ENCODE measurements at regions not wholly inside any gene's neighbourhood (a gene's known extent, or its start where the extent isn't known, plus 50 kb on each side); places are given as distances from the start of the nearest gene placed in this dataset.

DNA sequence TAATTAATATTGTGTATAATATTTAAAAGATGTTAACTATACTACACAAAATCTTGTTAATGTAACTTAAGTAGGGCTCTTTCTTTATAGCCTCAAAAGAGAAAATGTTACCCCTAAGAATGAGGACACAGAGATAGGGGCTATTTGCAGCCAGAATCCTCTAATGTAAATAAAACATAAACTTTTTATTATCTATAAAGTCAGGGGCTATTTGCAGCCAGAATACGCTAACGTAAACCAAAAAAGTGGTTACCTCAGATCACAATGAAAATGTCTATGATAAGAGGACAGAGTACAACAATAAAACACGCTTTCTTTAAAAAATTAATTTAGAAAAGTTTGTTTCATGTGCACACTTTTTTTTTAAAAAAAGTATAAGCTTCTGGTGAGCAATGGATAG lies 229.9 kb upstream of the PITX2 start:
- Histone ChIP-seq H3K4me1 (ENCODE audit: control insufficient read depth in 5 of 5, insufficient read depth in 5 of 5, low read length in 5 of 5) (peaks cover 0 to 22% (median 6%) of the 10 kb centered on the region in 5 donors), H3K36me3 (ENCODE audit: control insufficient read depth in 5 of 5, insufficient read depth in 5 of 5, low read length in 5 of 5) (no peaks in the 10 kb centered on the region), H3K27ac (ENCODE audit: low read depth, low read length) (no peak overlapping the region), H3K27me3 (ENCODE audit: control insufficient read depth in 5 of 5, insufficient read depth in 4 of 5, low read length in 5 of 5) (peaks cover 0 to 3% (median 0%) of the 10 kb centered on the region in 5 donors), H3K4me3 (ENCODE audit: low read depth in 1 of 5, low read length in 5 of 5) (no peak overlapping the region), H3K9ac (ENCODE audit: low read length in 5 of 5) (no peak overlapping the region), H3K9me3 (ENCODE audit: control insufficient read depth in 5 of 5, low read length in 5 of 5) (no peaks in the 10 kb centered on the region)

GRCh38 chr4:110853242-110853641 lies 230.4 kb upstream of the PITX2 start:
- Histone ChIP-seq H3K27ac (ENCODE audit: low read depth, low read length) (no peak overlapping the region), H3K4me3 (ENCODE audit: low read depth in 1 of 5, low read length in 5 of 5) (no peak overlapping the region), H3K27me3 (ENCODE audit: control insufficient read depth in 5 of 5, insufficient read depth in 4 of 5, low read length in 5 of 5) (peaks cover 0 to 3% (median 0%) of the 10 kb centered on the region in 5 donors), H3K9ac (ENCODE audit: low read length in 5 of 5) (no peak overlapping the region), H3K4me1 (ENCODE audit: control insufficient read depth in 5 of 5, insufficient read depth in 5 of 5, low read length in 5 of 5) (peaks cover 0 to 18% (median 6%) of the 10 kb centered on the region in 5 donors), H3K36me3 (ENCODE audit: control insufficient read depth in 5 of 5, insufficient read depth in 5 of 5, low read length in 5 of 5) (no peaks in the 10 kb centered on the region), H3K9me3 (ENCODE audit: control insufficient read depth in 5 of 5, low read length in 5 of 5) (no peaks in the 10 kb centered on the region)

DNA sequence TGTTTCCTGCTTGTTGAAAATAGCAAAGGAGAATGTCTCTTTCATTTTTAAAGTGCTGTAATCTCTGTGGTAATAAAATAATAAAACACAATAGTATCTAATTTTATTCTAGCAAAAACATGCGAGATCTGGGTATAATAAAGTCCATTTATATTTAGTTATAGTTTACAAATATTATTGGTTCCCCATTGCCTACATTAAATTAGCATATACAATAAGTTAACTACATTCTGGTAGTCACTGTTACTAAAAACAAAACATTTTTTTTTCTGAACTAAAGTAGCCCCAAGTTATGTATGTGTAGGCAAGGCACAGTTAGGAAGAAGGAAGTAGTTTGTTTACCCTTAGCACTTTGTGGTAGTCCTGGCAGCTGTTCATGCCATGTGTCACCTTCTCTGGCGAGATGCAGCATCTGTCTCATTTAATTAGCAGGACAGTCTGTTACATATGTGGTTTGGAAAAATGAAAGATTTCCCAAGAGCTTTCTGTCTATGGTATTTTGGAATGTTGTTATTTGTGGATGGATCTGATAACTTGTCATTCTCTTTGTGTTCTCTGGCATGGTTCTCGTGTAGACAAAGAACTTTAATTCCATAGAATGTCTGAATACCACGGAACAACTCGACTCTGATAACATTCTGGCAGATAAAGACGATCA lies 231.3 kb upstream of the PITX2 start:
- Histone ChIP-seq H3K36me3 (ENCODE audit: control insufficient read depth in 5 of 5, insufficient read depth in 5 of 5, low read length in 5 of 5) (no peaks in the 10 kb centered on the region), H3K27me3 (ENCODE audit: control insufficient read depth in 5 of 5, insufficient read depth in 4 of 5, low read length in 5 of 5) (peaks cover 0 to 3% (median 0%) of the 10 kb centered on the region in 5 donors), H3K27ac (ENCODE audit: low read depth, low read length) (no peak overlapping the region), H3K4me3 (ENCODE audit: low read depth in 1 of 5, low read length in 5 of 5) (no peak overlapping the region), H3K9me3 (ENCODE audit: control insufficient read depth in 5 of 5, low read length in 5 of 5) (no peaks in the 10 kb centered on the region), H3K4me1 (ENCODE audit: control insufficient read depth in 5 of 5, insufficient read depth in 5 of 5, low read length in 5 of 5) (peaks cover 0 to 10% (median 3%) of the 10 kb centered on the region in 5 donors), H3K9ac (ENCODE audit: low read length in 5 of 5) (no peak overlapping the region)

- Histone ChIP-seq H3K9me3 (ENCODE audit: control insufficient read depth in 5 of 5, low read length in 5 of 5) (no peaks in the 10 kb centered on the region), H3K4me1 (ENCODE audit: control insufficient read depth in 5 of 5, insufficient read depth in 5 of 5, low read length in 5 of 5) (no peaks in the 10 kb centered on the region), H3K27me3 (ENCODE audit: control insufficient read depth in 5 of 5, insufficient read depth in 4 of 5, low read length in 5 of 5) (no peaks in the 10 kb centered on the region), H3K27ac (ENCODE audit: low read depth, low read length) (no peak overlapping the region), H3K4me3 (ENCODE audit: low read depth in 1 of 5, low read length in 5 of 5) (no peak overlapping the region), H3K36me3 (ENCODE audit: control insufficient read depth in 5 of 5, insufficient read depth in 5 of 5, low read length in 5 of 5) (no peaks in the 10 kb centered on the region), H3K9ac (ENCODE audit: low read length in 5 of 5) (no peak overlapping the region)
These were observed 237.2 kb upstream of the PITX2 start for GRCh38 chr4:110860125-110860524.

- H3K9me3 ChIP-seq (ENCODE audit: control insufficient read depth in 5 of 5, low read length in 5 of 5), result no peaks in the 10 kb centered on the region
- H3K4me1 ChIP-seq (ENCODE audit: control insufficient read depth in 5 of 5, insufficient read depth in 5 of 5, low read length in 5 of 5), result peaks cover 0 to 5% (median 3%) of the 10 kb centered on the region in 5 donors
- no peak overlapping the region for H3K9ac ChIP-seq (ENCODE audit: low read length in 5 of 5)
- H3K4me3 ChIP-seq (ENCODE audit: low read depth in 1 of 5, low read length in 5 of 5), result no peak overlapping the region
- H3K36me3 ChIP-seq (ENCODE audit: control insufficient read depth in 5 of 5, insufficient read depth in 5 of 5, low read length in 5 of 5), result no peaks in the 10 kb centered on the region
- no peak overlapping the region for H3K27ac ChIP-seq (ENCODE audit: low read depth, low read length)
- H3K27me3 ChIP-seq (ENCODE audit: control insufficient read depth in 5 of 5, insufficient read depth in 4 of 5, low read length in 5 of 5), result no peaks in the 10 kb centered on the region
These were observed 238.0 kb upstream of the PITX2 start for GRCh38 chr4:110860901-110861300.

DNA sequence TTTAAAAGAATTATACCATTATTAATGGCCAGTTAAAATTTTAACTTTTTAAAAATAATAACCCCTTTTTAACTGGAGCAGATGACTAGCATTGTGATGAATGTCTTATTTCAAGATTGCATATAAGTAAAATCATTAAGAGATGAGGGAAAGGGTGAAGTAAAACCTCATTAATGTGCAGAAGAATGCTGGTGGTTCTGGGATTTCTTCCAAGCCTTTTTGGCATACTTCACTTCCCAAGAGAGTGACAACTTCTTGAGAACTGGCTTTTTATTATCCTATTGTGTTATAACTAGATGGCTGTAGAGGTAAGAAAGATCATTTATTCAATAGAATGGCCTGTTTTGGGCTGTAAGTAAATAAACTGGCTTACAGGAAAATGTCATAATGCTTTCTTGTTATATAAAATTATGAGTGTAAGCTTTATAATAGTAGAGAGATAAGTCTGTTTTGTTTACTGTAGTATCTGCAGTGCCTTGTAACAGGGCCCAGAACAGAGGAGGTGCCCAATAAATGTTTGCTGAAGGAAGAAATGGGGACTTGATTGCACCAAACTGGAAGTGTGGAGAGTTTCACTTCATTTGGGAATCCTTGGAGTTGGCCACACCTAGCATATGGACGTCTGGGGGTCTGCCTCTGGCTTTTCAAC lies 242.9 kb upstream of the PITX2 start:
- H3K9ac ChIP-seq (ENCODE audit: low read length in 5 of 5), result no peak overlapping the region
- H3K36me3 ChIP-seq (ENCODE audit: control insufficient read depth in 5 of 5, insufficient read depth in 5 of 5, low read length in 5 of 5), result no peaks in the 10 kb centered on the region
- H3K9me3 ChIP-seq (ENCODE audit: control insufficient read depth in 5 of 5, low read length in 5 of 5), result no peaks in the 10 kb centered on the region
- H3K4me3 ChIP-seq (ENCODE audit: low read depth in 1 of 5, low read length in 5 of 5), result no peak overlapping the region
- peaks cover 0 to 35% (median 25%) of the 10 kb centered on the region in 5 donors for H3K4me1 ChIP-seq (ENCODE audit: control insufficient read depth in 5 of 5, insufficient read depth in 5 of 5, low read length in 5 of 5)
- no peaks in the 10 kb centered on the region for H3K27me3 ChIP-seq (ENCODE audit: control insufficient read depth in 5 of 5, insufficient read depth in 4 of 5, low read length in 5 of 5)
- no peak overlapping the region for H3K27ac ChIP-seq (ENCODE audit: low read depth, low read length)

DNA sequence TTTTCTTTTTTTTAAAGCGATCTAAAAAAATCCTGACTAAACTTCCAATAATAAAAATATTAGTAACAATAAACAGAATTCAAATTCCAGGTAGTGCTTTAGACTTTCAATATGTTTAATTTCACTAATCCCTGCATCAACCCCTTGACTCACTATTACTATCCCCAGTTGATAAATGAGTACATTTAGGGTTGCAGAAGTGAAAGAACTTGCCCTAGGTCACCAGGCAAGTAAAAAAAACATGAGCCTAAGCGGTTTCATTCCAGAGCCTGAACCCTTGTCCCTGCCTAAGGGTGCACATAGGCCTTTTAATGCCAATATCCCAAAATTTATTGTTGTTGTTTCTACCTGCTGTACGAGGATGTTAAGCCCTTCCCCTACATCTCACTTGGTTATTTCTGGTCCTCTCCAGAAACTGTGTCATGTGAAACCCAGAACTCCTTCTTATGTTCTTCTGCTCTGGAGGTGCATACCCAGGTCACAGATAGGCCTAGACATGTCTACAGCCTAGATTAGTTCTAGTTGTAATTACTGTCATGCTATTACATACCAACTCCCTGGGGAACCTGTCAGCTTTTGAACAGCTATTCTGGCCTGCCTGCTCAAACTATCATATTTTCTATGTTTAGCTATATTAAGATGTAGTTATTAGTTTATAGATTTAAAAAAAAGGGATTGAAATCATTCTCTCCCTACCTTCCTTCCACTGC lies 244.5 kb upstream of the PITX2 start:
- Histone ChIP-seq H3K9ac (ENCODE audit: low read length in 5 of 5) (no peak overlapping the region), H3K9me3 (ENCODE audit: control insufficient read depth in 5 of 5, low read length in 5 of 5) (no peaks in the 10 kb centered on the region), H3K27me3 (ENCODE audit: control insufficient read depth in 5 of 5, insufficient read depth in 4 of 5, low read length in 5 of 5) (no peaks in the 10 kb centered on the region), H3K4me3 (ENCODE audit: low read depth in 1 of 5, low read length in 5 of 5) (no peak overlapping the region), H3K4me1 (ENCODE audit: control insufficient read depth in 5 of 5, insufficient read depth in 5 of 5, low read length in 5 of 5) (peaks cover 0 to 35% (median 25%) of the 10 kb centered on the region in 5 donors), H3K36me3 (ENCODE audit: control insufficient read depth in 5 of 5, insufficient read depth in 5 of 5, low read length in 5 of 5) (no peaks in the 10 kb centered on the region), H3K27ac (ENCODE audit: low read depth, low read length) (no peak overlapping the region)

DNA sequence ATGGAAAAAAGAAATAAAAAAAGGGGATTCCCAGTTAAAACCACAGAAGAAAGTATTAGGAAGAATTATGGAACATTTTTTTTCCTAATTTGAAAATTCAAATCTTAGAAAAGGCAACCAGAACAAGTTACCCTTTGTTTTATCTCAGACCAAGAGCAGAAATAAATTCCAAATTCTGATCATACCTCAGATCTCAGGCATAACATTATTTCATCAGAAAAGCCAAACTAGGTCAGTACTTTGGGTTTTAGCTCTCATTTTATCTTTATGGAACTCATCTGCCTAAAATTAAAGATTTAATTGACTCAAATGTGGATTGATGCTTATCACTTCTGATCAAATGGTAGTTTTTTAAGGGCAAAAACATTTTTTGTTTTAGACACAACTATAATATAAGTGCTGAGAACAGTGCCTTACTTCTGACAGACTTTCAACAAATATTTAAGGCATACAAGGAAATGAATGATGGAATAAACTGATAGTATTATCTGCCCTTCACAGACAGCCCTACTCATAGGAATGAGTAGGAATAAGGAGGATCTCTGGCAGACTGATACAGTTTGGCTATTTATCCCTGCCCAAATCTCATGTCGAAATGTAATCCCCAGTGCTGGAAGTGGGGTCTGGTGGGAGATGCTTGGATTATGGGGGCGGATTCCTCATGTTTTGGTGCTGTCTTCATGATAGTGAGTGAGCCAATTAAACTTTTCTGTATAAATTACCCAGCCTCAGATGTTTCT lies 245.3 kb upstream of the PITX2 start:
- no peaks in the 10 kb centered on the region for H3K9me3 ChIP-seq (ENCODE audit: control insufficient read depth in 5 of 5, low read length in 5 of 5)
- no peaks in the 10 kb centered on the region for H3K27me3 ChIP-seq (ENCODE audit: control insufficient read depth in 5 of 5, insufficient read depth in 4 of 5, low read length in 5 of 5)
- no peak overlapping the region for H3K9ac ChIP-seq (ENCODE audit: low read length in 5 of 5)
- peaks cover 0 to 35% (median 25%) of the 10 kb centered on the region in 5 donors for H3K4me1 ChIP-seq (ENCODE audit: control insufficient read depth in 5 of 5, insufficient read depth in 5 of 5, low read length in 5 of 5)
- H3K36me3 ChIP-seq (ENCODE audit: control insufficient read depth in 5 of 5, insufficient read depth in 5 of 5, low read length in 5 of 5), result no peaks in the 10 kb centered on the region
- H3K27ac ChIP-seq (ENCODE audit: low read depth, low read length), result no peak overlapping the region
- H3K4me3 ChIP-seq (ENCODE audit: low read depth in 1 of 5, low read length in 5 of 5), result no peak overlapping the region

DNA sequence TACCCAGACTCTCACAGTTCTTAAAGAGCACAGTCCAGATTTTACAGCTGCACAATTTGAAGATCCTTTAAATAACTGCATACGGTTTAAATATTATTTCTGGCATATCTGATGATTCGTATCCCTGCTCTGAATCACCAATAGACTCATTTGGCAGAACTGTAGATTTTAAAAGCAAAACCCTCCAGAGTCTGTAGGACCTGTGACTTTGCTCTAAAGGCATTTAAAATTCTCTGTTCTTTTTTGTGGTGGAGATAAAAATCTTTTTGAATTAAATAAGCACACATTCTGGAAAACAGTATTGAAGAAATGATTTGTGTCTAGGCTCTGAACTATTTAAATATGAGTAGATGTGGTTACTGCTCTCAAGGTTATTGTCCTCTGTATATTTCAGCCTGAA lies 246.2 kb upstream of the PITX2 start:
- Histone ChIP-seq H3K9ac (ENCODE audit: low read length in 5 of 5) (no peak overlapping the region), H3K9me3 (ENCODE audit: control insufficient read depth in 5 of 5, low read length in 5 of 5) (no peaks in the 10 kb centered on the region), H3K36me3 (ENCODE audit: control insufficient read depth in 5 of 5, insufficient read depth in 5 of 5, low read length in 5 of 5) (no peaks in the 10 kb centered on the region), H3K4me3 (ENCODE audit: low read depth in 1 of 5, low read length in 5 of 5) (no peak overlapping the region), H3K27ac (ENCODE audit: low read depth, low read length) (no peak overlapping the region), H3K4me1 (ENCODE audit: control insufficient read depth in 5 of 5, insufficient read depth in 5 of 5, low read length in 5 of 5) (peaks cover 0 to 35% (median 25%) of the 10 kb centered on the region in 5 donors), H3K27me3 (ENCODE audit: control insufficient read depth in 5 of 5, insufficient read depth in 4 of 5, low read length in 5 of 5) (no peaks in the 10 kb centered on the region)

Measured in subcutaneous abdominal adipose tissue (tissue), 5 donors.